ENCODE measurements at regions not wholly inside any gene's neighbourhood (a gene's known extent, or its start where the extent isn't known, plus 50 kb on each side); places are given as distances from the start of the nearest gene placed in this dataset.

- ChIA-PET CTCF (no interaction called here), POLR2A (no interaction called here)
- BruUV-seq (replicated peaks): no TSS peak
- no peak for DNase-seq (ENCODE audit: unreplicated experiment)
- Mint-ChIP-seq H3K27ac (ENCODE audit: low read depth, unreplicated experiment) (no peak overlapping the region), H3K36me3 (ENCODE audit: insufficient read depth, unreplicated experiment) (no peaks in the 10 kb centered on the region), H3K27me3 (ENCODE audit: insufficient read depth, unreplicated experiment) (peaks cover 66% of the 10 kb centered on the region), H3K4me1 (ENCODE audit: insufficient read depth, unreplicated experiment) (no peaks in the 10 kb centered on the region), H3K9me3 (ENCODE audit: unreplicated experiment) (no peaks in the 10 kb centered on the region), H3K4me3 (ENCODE audit: unreplicated experiment) (no peak overlapping the region)
- intact Hi-C loops (cut with micrococcal nuclease): no loop called here
- TF ChIP-seq CTCF (IDR thresholded peaks at IDR 0.05; ENCODE audit: unreplicated experiment): no peak
These were observed 945.6 kb downstream of the ZPLD1 start for GRCh38 chr3:103380391-103380790.

GRCh38 chr3:103381296-103382079 lies 946.7 kb downstream of the ZPLD1 start:
- no peak for TF ChIP-seq CTCF (IDR thresholded peaks at IDR 0.05; ENCODE audit: unreplicated experiment)
- DNase-seq (ENCODE audit: unreplicated experiment): no peak
- ChIA-PET CTCF (no interaction called here), POLR2A (no interaction called here)
- Mint-ChIP-seq H3K4me3 (ENCODE audit: unreplicated experiment) (no peak overlapping the region), H3K9me3 (ENCODE audit: unreplicated experiment) (no peaks in the 10 kb centered on the region), H3K36me3 (ENCODE audit: insufficient read depth, unreplicated experiment) (no peaks in the 10 kb centered on the region), H3K27me3 (ENCODE audit: insufficient read depth, unreplicated experiment) (peaks cover 64% of the 10 kb centered on the region), H3K4me1 (ENCODE audit: insufficient read depth, unreplicated experiment) (no peaks in the 10 kb centered on the region), H3K27ac (ENCODE audit: low read depth, unreplicated experiment) (no peak overlapping the region)
- no TSS peak for BruUV-seq (replicated peaks)
- intact Hi-C loops (cut with micrococcal nuclease): no loop called here

GRCh38 chr3:103385961-103386656 lies 951.3 kb downstream of the ZPLD1 start:
- no TSS peak for BruUV-seq (replicated peaks)
- H3K27me3 Mint-ChIP-seq (ENCODE audit: insufficient read depth, unreplicated experiment): peaks cover 58% of the 10 kb centered on the region
- POLR2A ChIA-PET: no interaction called here
- intact Hi-C loops (cut with micrococcal nuclease): no loop called here
- no peaks in the 10 kb centered on the region for H3K4me1 Mint-ChIP-seq (ENCODE audit: insufficient read depth, unreplicated experiment)
- no peak for TF ChIP-seq CTCF (IDR thresholded peaks at IDR 0.05; ENCODE audit: unreplicated experiment)
- H3K4me3 Mint-ChIP-seq (ENCODE audit: unreplicated experiment): no peak overlapping the region
- DNase-seq (ENCODE audit: unreplicated experiment): no peak
- H3K27ac Mint-ChIP-seq (ENCODE audit: low read depth, unreplicated experiment): no peak overlapping the region
- CTCF ChIA-PET: no interaction called here
- no peaks in the 10 kb centered on the region for H3K36me3 Mint-ChIP-seq (ENCODE audit: insufficient read depth, unreplicated experiment)
- H3K9me3 Mint-ChIP-seq (ENCODE audit: unreplicated experiment): no peaks in the 10 kb centered on the region

GRCh38 chr3:103388214-103388613 lies 953.4 kb downstream of the ZPLD1 start:
- ChIA-PET POLR2A (interaction anchor here (0.8 kb wide), 1 partner anchor 36 kb away, joined by 3 read pairs; no protein-coding TSS in a partner anchor), CTCF (interaction anchor here (0.8 kb wide), 1 partner anchor 97 kb away, joined by 3 read pairs; no protein-coding TSS in a partner anchor)
- intact Hi-C loops (cut with micrococcal nuclease): no loop called here
- no peaks in the 10 kb centered on the region for H3K9me3 Mint-ChIP-seq (ENCODE audit: unreplicated experiment)
- BruUV-seq (replicated peaks): no TSS peak
- peaks cover 41% of the 10 kb centered on the region for H3K27me3 Mint-ChIP-seq (ENCODE audit: insufficient read depth, unreplicated experiment)
- H3K4me3 Mint-ChIP-seq (ENCODE audit: unreplicated experiment): no peak overlapping the region
- no peaks in the 10 kb centered on the region for H3K36me3 Mint-ChIP-seq (ENCODE audit: insufficient read depth, unreplicated experiment)
- no peak overlapping the region for H3K27ac Mint-ChIP-seq (ENCODE audit: low read depth, unreplicated experiment)
- TF ChIP-seq CTCF (IDR thresholded peaks at IDR 0.05; ENCODE audit: unreplicated experiment): no peak
- no peak for DNase-seq (ENCODE audit: unreplicated experiment)
- H3K4me1 Mint-ChIP-seq (ENCODE audit: insufficient read depth, unreplicated experiment): no peaks in the 10 kb centered on the region
